ENCODE measurements at regions not wholly inside any gene's neighbourhood (a gene's known extent, or its start where the extent isn't known, plus 50 kb on each side); places are given as distances from the start of the nearest gene placed in this dataset.

- H3K9ac ChIP-seq (replicated peaks in 1 of 4; ENCODE audit: extremely low read depth in 1 of 4, low read depth in 3 of 4, low read length in 3 of 4) = no peak overlapping the region
- no peak overlapping the region for H2AK5ac ChIP-seq (ENCODE audit: low read depth, low read length)
- H3K79me2 ChIP-seq (ENCODE audit: control insufficient read depth in 1 of 2, insufficient read depth in 2 of 2, low read length in 2 of 2) = no peaks in the 10 kb centered on the region
- H3K18ac ChIP-seq (ENCODE audit: extremely low read depth, low read length) = no peak overlapping the region
- H3K9me3 ChIP-seq (ENCODE audit: insufficient read depth in 2 of 2, low read depth in 1 of 2, low read length in 1 of 2) = no peaks in the 10 kb centered on the region
- no peak overlapping the region for H2BK15ac ChIP-seq (ENCODE audit: low read length)
- H3K23me2 ChIP-seq (ENCODE audit: low read depth, low read length) = no peaks in the 10 kb centered on the region; the same call in 1 of the 2 replicates
- H3K23ac ChIP-seq (ENCODE audit: insufficient read length) = no peak overlapping the region
- ChIA-PET POLR2A (ENCODE audit: partially characterized antibody) (interaction anchor here (2.3 kb wide), 1 partner anchor 13 kb away, joined by 6 read pairs; no protein-coding TSS in a partner anchor), CTCF (ENCODE audit: partially characterized antibody) (interaction anchor here (1.3 kb wide), 1 partner anchor 16 kb away, joined by 3 read pairs; no protein-coding TSS in a partner anchor)
- H2BK5ac ChIP-seq (ENCODE audit: low read depth, low read length) = no peak overlapping the region
- no peak overlapping the region for H3K14ac ChIP-seq (ENCODE audit: insufficient read length)
- H2BK120ac ChIP-seq (replicated peaks; ENCODE audit: low read depth, low read length) = no peak overlapping the region
- H4K5ac ChIP-seq (ENCODE audit: insufficient read length, low read depth, low read length) = no peak overlapping the region
- FAIRE-seq (no peak), DNase-seq (ENCODE audit: low read depth in 1 of 2, low spot score in 2 of 2) (no peak)
- H3K36me3 ChIP-seq (ENCODE audit: control insufficient read depth in 2 of 4, insufficient read depth in 4 of 4, low read length in 3 of 4) = no peaks in the 10 kb centered on the region
- no peak overlapping the region for H2AFZ ChIP-seq (ENCODE audit: low read length)
- no peaks in the 10 kb centered on the region for H3K79me1 ChIP-seq (ENCODE audit: low read depth, low read length)
- H3K4me2 ChIP-seq (ENCODE audit: insufficient read depth in 1 of 2, low read depth in 2 of 2, low read length in 2 of 2) = no peak overlapping the region
- no peak overlapping the region for H3K4me3 ChIP-seq (ENCODE audit: extremely low read depth in 1 of 4, insufficient read depth in 2 of 4, low read depth in 3 of 4, low read length in 4 of 4)
- H2BK20ac ChIP-seq (ENCODE audit: low read length) = no peak overlapping the region
- 67% methylated on average over 1 of the region's 1 CpG; no CpG with 5 or more reads in 1 of the 2 experiments for WGBS, 2 experiments (ENCODE audit: extremely low coverage in 1 of 2, insufficient coverage in 1 of 2, insufficient read length in 1 of 2, insufficient replicate concordance in 2 of 2, low coverage in 1 of 2, low lambda C conversion rate in 2 of 2, missing lambda C conversion rate in 1 of 2)
- H4K91ac ChIP-seq (replicated peaks; ENCODE audit: insufficient read length, low read length) = no peak overlapping the region
- H3K4ac ChIP-seq (replicated peaks; ENCODE audit: insufficient read length, low read depth, low read length) = no peak overlapping the region
- no peak overlapping the region for H2BK12ac ChIP-seq (ENCODE audit: low read depth, low read length)
- H3K27me3 ChIP-seq (replicated peaks in 1 of 4; ENCODE audit: control insufficient read depth in 3 of 4, extremely low read depth in 1 of 4, insufficient read depth in 3 of 4, low read length in 3 of 4) = peaks cover 0 to 1% (median 0%) of the 10 kb centered on the region in 4 experiments; a peak in 1 of 7 replicates
- H3K4me1 ChIP-seq (replicated peaks in 1 of 4; ENCODE audit: control insufficient read depth in 3 of 4, insufficient read depth in 4 of 4, low read length in 3 of 4) = peaks cover 0 to 6% (median 0%) of the 10 kb centered on the region in 4 experiments; a peak in 2 of 7 replicates
- H3K27ac ChIP-seq (ENCODE audit: low read depth, low read length) = no peak overlapping the region
- no peaks in the 10 kb centered on the region for H4K20me1 ChIP-seq (replicated peaks in 1 of 2; ENCODE audit: control insufficient read depth in 1 of 2, insufficient read depth in 2 of 2, low read length in 2 of 2)
- H4K8ac ChIP-seq (ENCODE audit: extremely low read depth, insufficient read depth, low read length) = no peak overlapping the region
- no peak overlapping the region for H3K56ac ChIP-seq (replicated peaks; ENCODE audit: insufficient read length, low read depth, low read length)
- TF ChIP-seq BACH1 (IDR thresholded peaks at IDR 0.05; ENCODE audit: low read length) (no peak), RFX5 (IDR thresholded peaks at IDR 0.05; ENCODE audit: borderline replicate concordance, low read depth, low read length) (no peak), RAD21 (IDR thresholded peaks at IDR 0.05 in 1 of 2, conservative IDR thresholded peaks at IDR 0.05 in 1 of 2; ENCODE audit: low read depth in 2 of 2, low read length in 2 of 2) (no peak), CHD2 (IDR thresholded peaks at IDR 0.05; ENCODE audit: low read length) (no peak), GTF2F1 (IDR thresholded peaks at IDR 0.05; ENCODE audit: borderline replicate concordance, low read depth, low read length) (no peak), JUND (IDR thresholded peaks at IDR 0.05; ENCODE audit: low read length) (no peak), SRF (IDR thresholded peaks at IDR 0.05; ENCODE audit: low read depth, low read length) (no peak), TBP (IDR thresholded peaks at IDR 0.05; ENCODE audit: low read depth, low read length) (no peak), FOSL1 (IDR thresholded peaks at IDR 0.05; ENCODE audit: insufficient read depth, low read depth, low read length) (no peak), ZNF274 (IDR thresholded peaks at IDR 0.05; ENCODE audit: borderline replicate concordance, extremely low read depth, low read length) (no peak), KDM1A (IDR thresholded peaks at IDR 0.05; ENCODE audit: borderline replicate concordance, low read length) (no peak), TEAD4 (IDR thresholded peaks at IDR 0.05; ENCODE audit: low read depth, low read length) (no peak), CBX8 (IDR thresholded peaks at IDR 0.05; ENCODE audit: borderline replicate concordance, low read depth, low read length) (no peak), RXRA (IDR thresholded peaks at IDR 0.05; ENCODE audit: insufficient read depth, low read depth, low read length) (no peak), ATF3 (IDR thresholded peaks at IDR 0.05; ENCODE audit: insufficient read depth, low read depth, low read length) (no peak)
These were observed 56.9 kb upstream of the VCAN start for GRCh38 chr5:83414601-83415000.
